SK-N-SH treated with all-trans-retinoic acid at 6 μM for 48 hours (cell line): ENCODE measurements at regions not wholly inside any gene's neighbourhood (a gene's known extent, or its start where the extent isn't known, plus 50 kb on each side); places are given as distances from the start of the nearest gene placed in this dataset.

Source experiments
- ATAC-seq: fragments of 200-7000 bp; cut with Tn5 transposase; 3 replicates; pipeline ENCODE4 v1.9.1; 2020; ENCODE audit warnings: mild to moderate bottlenecking, moderate library complexity
- ARNTL ChIP-seq: fragments of 450-650 bp; formaldehyde crosslinking; IDR thresholded peaks from 2 replicates; pipeline ENCODE4 v1.5.0; 2020; ENCODE audit warnings: low read depth, mild to moderate bottlenecking, moderate library complexity, borderline replicate concordance
- BACH2 ChIP-seq: fragments of 250-450 bp; sonication (Bioruptor Pico); IDR thresholded peaks from 2 replicates; pipeline ENCODE4 v1.9.0; 2021; ENCODE audit warnings: mild to moderate bottlenecking, borderline replicate concordance
- CREB5 ChIP-seq: fragments of 250-450 bp; sonication (Bioruptor Pico); IDR thresholded peaks from 2 replicates; pipeline ENCODE4 v1.5.1; 2020; ENCODE audit warnings: low read depth, mild to moderate bottlenecking, moderate library complexity
- CSDC2 ChIP-seq: fragments of 250-450 bp; sonication (Bioruptor Pico); IDR thresholded peaks from 2 replicates; pipeline ENCODE4 v1.5.0; 2020; ENCODE audit warnings: mild to moderate bottlenecking, moderate library complexity
- CSRNP3 ChIP-seq: fragments of 250-450 bp; sonication (Bioruptor Pico); IDR thresholded peaks from 2 replicates; pipeline ENCODE4 v1.5.1; 2021; ENCODE audit warnings: mild to moderate bottlenecking, moderate library complexity
- ESRRG ChIP-seq: fragments of 250-450 bp; sonication (Bioruptor Pico); IDR thresholded peaks from 2 replicates; pipeline ENCODE4 v1.6.1; 2021; ENCODE audit warnings: mild to moderate bottlenecking
- GLIS3 ChIP-seq: fragments of 250-450 bp; sonication (Bioruptor Pico); IDR thresholded peaks from 2 replicates; pipeline ENCODE4 v1.5.0; 2020; ENCODE audit warnings: mild to moderate bottlenecking, moderate library complexity
- ISL1 ChIP-seq: fragments of 250-450 bp; sonication (Bioruptor Pico); IDR thresholded peaks from 2 replicates; pipeline ENCODE4 v2.1.2; 2022; ENCODE audit warnings: mild to moderate bottlenecking, moderate library complexity
- OSR1 ChIP-seq: fragments of 250-450 bp; sonication (Bioruptor Pico); IDR thresholded peaks from 2 replicates; pipeline ENCODE4 v1.8.0; 2022; ENCODE audit warnings: moderate library complexity, mild to moderate bottlenecking, inconsistent platforms
- PATZ1 ChIP-seq: fragments of 250-450 bp; sonication (Bioruptor Pico); IDR thresholded peaks from 2 replicates; pipeline ENCODE4 v1.8.0; 2020; ENCODE audit warnings: mild to moderate bottlenecking, moderate library complexity, borderline replicate concordance
- POU6F1 ChIP-seq: fragments of 250-450 bp; sonication (Bioruptor Pico); IDR thresholded peaks from 2 replicates; pipeline ENCODE4 v1.8.0; 2021; ENCODE audit warnings: low read depth, mild to moderate bottlenecking, moderate library complexity, borderline replicate concordance
- PPARA ChIP-seq: fragments of 250-450 bp; sonication (Bioruptor Pico); IDR thresholded peaks from 2 replicates; pipeline ENCODE4 v1.5.0; 2020; ENCODE audit warnings: mild to moderate bottlenecking, borderline replicate concordance
- RARB ChIP-seq: fragments of 250-450 bp; sonication (Bioruptor Pico); IDR thresholded peaks from 2 replicates; pipeline ENCODE4 v1.8.0; 2021; ENCODE audit warnings: mild to moderate bottlenecking, moderate library complexity
- SNAI2 ChIP-seq: fragments of 250-450 bp; sonication (Bioruptor Pico); IDR thresholded peaks from 2 replicates; pipeline ENCODE4 v1.5.0; 2020; ENCODE audit warnings: mild to moderate bottlenecking, moderate library complexity
- TCF4 ChIP-seq: fragments of 250-450 bp; sonication (Bioruptor Pico); IDR thresholded peaks from 2 replicates; pipeline ENCODE4 v1.8.0; 2021; ENCODE audit warnings: mild to moderate bottlenecking, moderate library complexity, borderline replicate concordance
- TOX ChIP-seq: fragments of 250-450 bp; sonication (Bioruptor Pico); IDR thresholded peaks from 2 replicates; pipeline ENCODE4 v1.8.0; 2021; ENCODE audit warnings: mild to moderate bottlenecking, moderate library complexity, borderline replicate concordance
- ZC3H10 ChIP-seq: fragments of 250-450 bp; sonication (Bioruptor Pico); IDR thresholded peaks from 2 replicates; pipeline ENCODE4 v1.5.1; 2021; ENCODE audit warnings: mild to moderate bottlenecking, moderate library complexity
- ZFP3 ChIP-seq: fragments of 250-450 bp; sonication (Bioruptor Pico); IDR thresholded peaks from 2 replicates; pipeline ENCODE4 v1.5.0; 2020; ENCODE audit warnings: mild to moderate bottlenecking, moderate library complexity
- ZFP30 ChIP-seq: fragments of 450-650 bp; formaldehyde crosslinking; IDR thresholded peaks from 2 replicates; pipeline ENCODE4 v1.5.0; 2022; ENCODE audit warnings: mild to moderate bottlenecking, moderate library complexity
- ZNF565 ChIP-seq: fragments of 450-650 bp; formaldehyde crosslinking; conservative IDR thresholded peaks from 2 replicates; pipeline ENCODE4 v1.5.0; 2020; ENCODE audit warnings: low read depth, mild to moderate bottlenecking, moderate library complexity
- ZNF70 ChIP-seq: fragments of 450-650 bp; formaldehyde crosslinking; IDR thresholded peaks from 2 replicates; pipeline ENCODE4 v1.5.0; 2020; ENCODE audit warnings: mild to moderate bottlenecking, moderate library complexity
- ZNF8 ChIP-seq: fragments of 450-650 bp; formaldehyde crosslinking; IDR thresholded peaks from 2 replicates; pipeline ENCODE4 v1.5.0; 2020; ENCODE audit warnings: mild to moderate bottlenecking, moderate library complexity
- TF ChIP-seq, protein P1 (sequence below): fragments of 250-450 bp; sonication (Bioruptor Pico); IDR thresholded peaks from 2 replicates; pipeline ENCODE4 v1.5.0; 2020; ENCODE audit warnings: mild to moderate bottlenecking, moderate library complexity

GRCh38 chr12:67002720-67003119, 266.4 kb upstream of the CAND1 start:
- no peak for TF ChIP-seq POU6F1 (CRISPR knock-in tag)
- TF ChIP-seq ARNTL (CRISPR knock-in tag), result no peak
- no peak for TF ChIP-seq ZFP3
- TF ChIP-seq PATZ1, result no peak
- TF ChIP-seq PPARA (CRISPR knock-in tag), result no peak
- no peak for TF ChIP-seq CREB5 (CRISPR knock-in tag)
- TF ChIP-seq TOX (CRISPR knock-in tag), result no peak
- TF ChIP-seq, protein P1, sequence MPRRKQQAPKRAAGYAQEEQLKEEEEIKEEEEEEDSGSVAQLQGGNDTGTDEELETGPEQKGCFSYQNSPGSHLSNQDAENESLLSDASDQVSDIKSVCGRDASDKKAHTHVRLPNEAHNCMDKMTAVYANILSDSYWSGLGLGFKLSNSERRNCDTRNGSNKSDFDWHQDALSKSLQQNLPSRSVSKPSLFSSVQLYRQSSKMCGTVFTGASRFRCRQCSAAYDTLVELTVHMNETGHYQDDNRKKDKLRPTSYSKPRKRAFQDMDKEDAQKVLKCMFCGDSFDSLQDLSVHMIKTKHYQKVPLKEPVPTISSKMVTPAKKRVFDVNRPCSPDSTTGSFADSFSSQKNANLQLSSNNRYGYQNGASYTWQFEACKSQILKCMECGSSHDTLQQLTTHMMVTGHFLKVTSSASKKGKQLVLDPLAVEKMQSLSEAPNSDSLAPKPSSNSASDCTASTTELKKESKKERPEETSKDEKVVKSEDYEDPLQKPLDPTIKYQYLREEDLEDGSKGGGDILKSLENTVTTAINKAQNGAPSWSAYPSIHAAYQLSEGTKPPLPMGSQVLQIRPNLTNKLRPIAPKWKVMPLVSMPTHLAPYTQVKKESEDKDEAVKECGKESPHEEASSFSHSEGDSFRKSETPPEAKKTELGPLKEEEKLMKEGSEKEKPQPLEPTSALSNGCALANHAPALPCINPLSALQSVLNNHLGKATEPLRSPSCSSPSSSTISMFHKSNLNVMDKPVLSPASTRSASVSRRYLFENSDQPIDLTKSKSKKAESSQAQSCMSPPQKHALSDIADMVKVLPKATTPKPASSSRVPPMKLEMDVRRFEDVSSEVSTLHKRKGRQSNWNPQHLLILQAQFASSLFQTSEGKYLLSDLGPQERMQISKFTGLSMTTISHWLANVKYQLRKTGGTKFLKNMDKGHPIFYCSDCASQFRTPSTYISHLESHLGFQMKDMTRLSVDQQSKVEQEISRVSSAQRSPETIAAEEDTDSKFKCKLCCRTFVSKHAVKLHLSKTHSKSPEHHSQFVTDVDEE (CRISPR knock-in tag), result no peak
- TF ChIP-seq CSRNP3, result no peak
- TF ChIP-seq ZFP30 (CRISPR knock-in tag), result no peak
- TF ChIP-seq ZNF565 (CRISPR knock-in tag), result no peak
- no peak for TF ChIP-seq SNAI2 (CRISPR knock-in tag)
- no peak for TF ChIP-seq TCF4 (CRISPR knock-in tag)
- TF ChIP-seq ESRRG (CRISPR knock-in tag), result no peak
- TF ChIP-seq ZNF70, result no peak
- no peak for TF ChIP-seq OSR1
- no peak for TF ChIP-seq BACH2 (CRISPR knock-in tag)
- no peak for TF ChIP-seq ZNF8 (CRISPR knock-in tag)
- TF ChIP-seq ZC3H10 (CRISPR knock-in tag), result no peak
- no peak for TF ChIP-seq CSDC2 (CRISPR knock-in tag)
- ATAC-seq, result no peak

DNA sequence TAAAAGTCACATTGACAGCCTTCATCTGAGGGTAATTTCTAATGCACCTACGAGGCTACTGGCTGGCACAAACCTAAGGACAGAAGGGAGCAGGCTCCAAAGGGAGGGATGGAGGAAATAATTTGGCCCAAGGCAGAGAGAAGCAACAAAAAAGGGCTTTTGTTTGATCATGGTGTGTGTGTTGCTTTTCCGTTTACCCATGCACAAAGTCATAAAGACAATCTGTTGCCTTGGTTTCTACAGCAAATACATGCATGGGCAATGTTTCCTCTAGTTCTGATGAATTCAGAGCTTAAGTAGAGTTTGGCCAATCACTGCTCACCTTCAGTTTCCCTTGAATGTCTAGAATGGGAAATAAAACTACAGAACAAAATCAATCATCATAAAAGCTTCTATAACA, 262.5 kb upstream of the CAND1 start:
- no peak for ATAC-seq
- TF ChIP-seq TCF4 (CRISPR knock-in tag) (no peak), ZNF8 (CRISPR knock-in tag) (no peak), GLIS3 (no peak), ZFP30 (CRISPR knock-in tag) (no peak), RARB (no peak), CSRNP3 (no peak), POU6F1 (CRISPR knock-in tag) (no peak), CREB5 (CRISPR knock-in tag) (no peak), ZFP3 (no peak), BACH2 (CRISPR knock-in tag) (no peak), ISL1 (CRISPR knock-in tag) (no peak), ARNTL (CRISPR knock-in tag) (no peak), ESRRG (CRISPR knock-in tag) (no peak), SNAI2 (CRISPR knock-in tag) (no peak)
- TF ChIP-seq, protein P1 (CRISPR knock-in tag), result no peak
